ENCODE measurements at regions not wholly inside any gene's neighbourhood (a gene's known extent, or its start where the extent isn't known, plus 50 kb on each side); places are given as distances from the start of the nearest gene placed in this dataset.
A peak's percentile ranks its signal among the peaks of the same experiment; 100 is the strongest.

DNA sequence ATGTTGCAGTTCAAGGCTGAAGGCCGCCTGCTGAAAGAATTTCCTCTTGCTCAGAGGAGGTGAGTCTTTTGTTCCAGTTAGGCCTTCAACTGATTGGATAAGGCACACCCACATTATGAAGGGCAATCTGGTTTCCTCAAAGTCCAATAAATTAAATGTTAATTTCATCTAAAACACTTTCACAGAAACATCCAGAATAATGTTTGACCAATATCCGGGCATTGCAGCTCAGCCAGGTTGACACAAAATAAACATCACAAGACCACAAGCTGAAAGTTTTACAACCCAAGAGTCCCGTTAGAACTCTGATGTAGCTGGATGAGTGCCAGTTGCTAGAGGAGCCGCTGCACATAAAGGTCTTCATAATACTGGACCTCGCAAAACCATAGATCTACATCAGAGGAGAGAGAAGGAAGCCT lies 64.9 kb upstream of the EED start:
- no peaks in the 10 kb centered on the region for H3K27me3 ChIP-seq (ENCODE audit: insufficient read depth, low read length)
- H3K79me2 ChIP-seq (ENCODE audit: insufficient read depth, low read length) = no peaks in the 10 kb centered on the region
- TF ChIP-seq, protein P1, sequence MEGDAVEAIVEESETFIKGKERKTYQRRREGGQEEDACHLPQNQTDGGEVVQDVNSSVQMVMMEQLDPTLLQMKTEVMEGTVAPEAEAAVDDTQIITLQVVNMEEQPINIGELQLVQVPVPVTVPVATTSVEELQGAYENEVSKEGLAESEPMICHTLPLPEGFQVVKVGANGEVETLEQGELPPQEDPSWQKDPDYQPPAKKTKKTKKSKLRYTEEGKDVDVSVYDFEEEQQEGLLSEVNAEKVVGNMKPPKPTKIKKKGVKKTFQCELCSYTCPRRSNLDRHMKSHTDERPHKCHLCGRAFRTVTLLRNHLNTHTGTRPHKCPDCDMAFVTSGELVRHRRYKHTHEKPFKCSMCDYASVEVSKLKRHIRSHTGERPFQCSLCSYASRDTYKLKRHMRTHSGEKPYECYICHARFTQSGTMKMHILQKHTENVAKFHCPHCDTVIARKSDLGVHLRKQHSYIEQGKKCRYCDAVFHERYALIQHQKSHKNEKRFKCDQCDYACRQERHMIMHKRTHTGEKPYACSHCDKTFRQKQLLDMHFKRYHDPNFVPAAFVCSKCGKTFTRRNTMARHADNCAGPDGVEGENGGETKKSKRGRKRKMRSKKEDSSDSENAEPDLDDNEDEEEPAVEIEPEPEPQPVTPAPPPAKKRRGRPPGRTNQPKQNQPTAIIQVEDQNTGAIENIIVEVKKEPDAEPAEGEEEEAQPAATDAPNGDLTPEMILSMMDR (IDR thresholded peaks at IDR 0.05; ENCODE audit: extremely low read depth, low read depth, low read length) = no peak
- no peak overlapping the region for H3K27ac ChIP-seq (ENCODE audit: low read depth, low read length)
- no peak overlapping the region for H3K4me2 ChIP-seq (ENCODE audit: insufficient read depth, low read length)
- no peak overlapping the region for H3K4me3 ChIP-seq (ENCODE audit: insufficient read depth, low read length)
- no peak overlapping the region for H2AFZ ChIP-seq (ENCODE audit: low read length)
- no peak for DNase-seq (ENCODE audit: insufficient read length, low spot score, missing footprints)
- peaks cover 42% of the 10 kb centered on the region for H3K4me1 ChIP-seq (ENCODE audit: insufficient read depth, low read length)
- H4K20me1 ChIP-seq (ENCODE audit: insufficient read depth, low read length) = no peaks in the 10 kb centered on the region
- H3K9me3 ChIP-seq (ENCODE audit: low read depth, low read length) = no peaks in the 10 kb centered on the region
- no peaks in the 10 kb centered on the region for H3K36me3 ChIP-seq (ENCODE audit: insufficient read depth, low read length)

DNA sequence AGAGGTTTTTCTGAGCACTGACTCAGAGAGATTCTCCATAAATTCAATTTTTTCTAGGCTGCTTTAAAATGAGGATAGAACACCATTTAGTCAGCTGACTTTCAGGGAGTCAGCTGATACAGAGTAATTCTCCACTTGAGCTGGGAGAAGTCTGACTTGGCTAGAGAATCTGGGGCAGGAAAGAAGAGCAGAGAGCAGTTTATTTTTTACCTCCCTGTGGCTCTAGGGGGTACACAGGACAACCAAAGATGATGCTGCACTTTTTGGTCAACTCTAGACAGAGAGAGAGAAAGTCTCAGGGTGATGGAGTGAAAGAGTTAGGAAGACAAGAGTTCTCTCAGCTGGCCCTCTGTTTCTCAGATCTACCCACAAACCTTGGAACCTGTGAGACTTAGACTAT lies 67.3 kb upstream of the EED start:
- TF ChIP-seq, protein P1 (IDR thresholded peaks at IDR 0.05; ENCODE audit: extremely low read depth, low read depth, low read length) = no peak
- H3K4me1 ChIP-seq (ENCODE audit: insufficient read depth, low read length) = peaks cover 57% of the 10 kb centered on the region

DNA sequence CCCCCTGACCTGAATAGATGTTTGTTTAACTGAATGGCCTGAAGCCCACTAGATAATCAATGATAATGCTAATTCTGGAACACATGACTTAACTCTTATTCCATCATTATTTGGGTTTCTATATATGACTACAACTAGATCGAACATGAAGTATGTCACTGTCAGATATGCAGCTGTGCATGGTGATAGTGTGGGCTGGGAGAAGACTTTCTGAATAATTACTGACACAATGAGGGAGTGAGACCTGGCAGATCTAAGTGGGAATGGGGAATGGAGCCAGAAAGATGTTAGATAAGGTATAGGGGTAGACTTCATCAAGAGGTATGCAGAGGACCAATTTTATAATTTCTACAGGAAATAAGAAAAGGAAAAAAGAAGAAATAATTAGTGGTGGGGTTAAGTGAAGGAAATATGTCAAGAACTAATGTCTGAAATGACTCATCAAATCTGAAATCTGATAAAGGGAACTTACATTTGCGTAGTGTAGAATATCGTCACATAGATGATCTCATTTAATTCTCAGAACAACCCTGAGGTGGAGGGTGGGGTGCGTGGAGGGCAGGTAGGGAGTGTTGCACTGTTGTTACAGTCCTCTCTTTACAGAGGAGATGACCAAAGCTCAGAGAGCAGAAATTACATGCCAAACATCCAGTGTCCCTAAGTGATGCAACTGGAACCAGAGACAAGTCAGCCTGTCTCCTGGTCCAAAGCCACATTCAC lies 68.2 kb upstream of the EED start:
- H3K4me2 ChIP-seq (ENCODE audit: insufficient read depth, low read length) = no peak overlapping the region

More for the DNA sequence above, 67.3 kb upstream of the EED start:
- H3K36me3 ChIP-seq (ENCODE audit: insufficient read depth, low read length) = no peaks in the 10 kb centered on the region
- H3K9me3 ChIP-seq (ENCODE audit: low read depth, low read length) = no peaks in the 10 kb centered on the region
- H3K27ac ChIP-seq (ENCODE audit: low read depth, low read length) = peak overlapping the region; percentile 87
- H3K4me2 ChIP-seq (ENCODE audit: insufficient read depth, low read length) = no peak overlapping the region
- peak overlapping the region; percentile 53 for H2AFZ ChIP-seq (ENCODE audit: low read length)
- H3K4me3 ChIP-seq (ENCODE audit: insufficient read depth, low read length) = no peak overlapping the region
- no peaks in the 10 kb centered on the region for H3K79me2 ChIP-seq (ENCODE audit: insufficient read depth, low read length)
- H3K27me3 ChIP-seq (ENCODE audit: insufficient read depth, low read length) = no peaks in the 10 kb centered on the region
- no peak for DNase-seq (ENCODE audit: insufficient read length, low spot score, missing footprints)
- no peaks in the 10 kb centered on the region for H4K20me1 ChIP-seq (ENCODE audit: insufficient read depth, low read length)

DNA sequence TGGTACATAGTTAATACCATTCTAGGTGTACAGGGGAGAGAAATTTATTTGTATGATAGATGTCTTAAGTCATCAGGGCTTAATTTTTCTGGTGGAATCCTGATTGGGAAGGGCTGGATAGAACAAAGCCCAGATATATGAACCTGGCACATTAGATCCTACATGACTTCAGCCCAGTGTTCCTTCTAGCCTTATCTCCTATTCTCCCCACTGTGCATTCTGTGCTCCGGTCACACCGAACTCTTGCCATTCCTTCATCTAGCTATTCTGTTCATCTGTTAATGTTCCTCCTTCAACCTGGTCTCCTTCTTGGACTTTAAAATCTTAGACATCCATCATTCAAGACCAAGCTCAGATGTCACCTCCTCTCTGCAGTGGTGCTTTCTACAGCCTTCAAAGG lies 68.9 kb upstream of the EED start:
- Histone ChIP-seq H3K36me3 (ENCODE audit: insufficient read depth, low read length) (no peaks in the 10 kb centered on the region), H3K4me1 (ENCODE audit: insufficient read depth, low read length) (peaks cover 57% of the 10 kb centered on the region), H3K27me3 (ENCODE audit: insufficient read depth, low read length) (no peaks in the 10 kb centered on the region), H3K9me3 (ENCODE audit: low read depth, low read length) (no peaks in the 10 kb centered on the region), H3K4me3 (ENCODE audit: insufficient read depth, low read length) (no peak overlapping the region), H2AFZ (ENCODE audit: low read length) (no peak overlapping the region), H3K79me2 (ENCODE audit: insufficient read depth, low read length) (no peaks in the 10 kb centered on the region), H4K20me1 (ENCODE audit: insufficient read depth, low read length) (no peaks in the 10 kb centered on the region), H3K4me2 (ENCODE audit: insufficient read depth, low read length) (no peak overlapping the region), H3K27ac (ENCODE audit: low read depth, low read length) (peak overlapping the region; percentile 87)
- TF ChIP-seq, protein P1 (IDR thresholded peaks at IDR 0.05; ENCODE audit: extremely low read depth, low read depth, low read length) = no peak
- no peak for DNase-seq (ENCODE audit: insufficient read length, low spot score, missing footprints)

More for the DNA sequence above, 68.2 kb upstream of the EED start:
- Histone ChIP-seq H3K4me3 (ENCODE audit: insufficient read depth, low read length) (no peak overlapping the region), H3K36me3 (ENCODE audit: insufficient read depth, low read length) (no peaks in the 10 kb centered on the region), H3K27ac (ENCODE audit: low read depth, low read length) (peak overlapping the region; percentile 87), H2AFZ (ENCODE audit: low read length) (peak overlapping the region; percentile 16), H3K27me3 (ENCODE audit: insufficient read depth, low read length) (no peaks in the 10 kb centered on the region), H3K79me2 (ENCODE audit: insufficient read depth, low read length) (no peaks in the 10 kb centered on the region), H4K20me1 (ENCODE audit: insufficient read depth, low read length) (no peaks in the 10 kb centered on the region), H3K9me3 (ENCODE audit: low read depth, low read length) (no peaks in the 10 kb centered on the region), H3K4me1 (ENCODE audit: insufficient read depth, low read length) (peaks cover 57% of the 10 kb centered on the region)
- TF ChIP-seq, protein P1 (IDR thresholded peaks at IDR 0.05; ENCODE audit: extremely low read depth, low read depth, low read length) = no peak
- DNase-seq (ENCODE audit: insufficient read length, low spot score, missing footprints) = no peak

Measured in osteoblast (primary cell).